Heart right ventricle (tissue), 16 donors: ENCODE measurements at regions not wholly inside any gene's neighbourhood (a gene's known extent, or its start where the extent isn't known, plus 50 kb on each side); places are given as distances from the start of the nearest gene placed in this dataset.
"Not testable (repeated sequence)": the region's sequence is repeated elsewhere in the genome, so short reads cannot be mapped to it uniquely, and the experiment has no call there.

ENCODE experiments used
- ATAC-seq, 8 donors: fragments of 200-7000 bp; cut with Tn5 transposase; one replicate each; pipeline ENCODE4 v1.9.1; 2020; ENCODE audit warnings: mild to moderate bottlenecking in 8 of 8, moderate library complexity in 8 of 8, moderate number of reproducible peaks in 1 of 8
- DNase-seq, 2 donors: peaks; one replicate each; pipeline ENCODE4 v3.0.0-alpha.2; 2020
- H3K27ac ChIP-seq, 10 donors: fragments of 200-600 bp; sonication (generic) in 2 of 10; one replicate each; pipeline versions ENCODE4 v1.5.0 to v1.8.0; 2020 to 2022; ENCODE audit warnings: mild to moderate bottlenecking in 3 of 10
- H3K27me3 ChIP-seq, 7 donors: fragments of 200-600 bp; one replicate each; pipeline ENCODE4 v1.8.0; 2021 to 2022; ENCODE audit warnings: mild to moderate bottlenecking in 2 of 7
- H3K36me3 ChIP-seq, 9 donors: fragments of 200-600 bp; sonication (generic) in 1 of 9; one replicate each; pipeline versions ENCODE4 v1.5.0 to v1.8.0; 2020 to 2022; ENCODE audit warnings: mild to moderate bottlenecking in 2 of 9
- H3K4me1 ChIP-seq, 9 donors: fragments of 200-600 bp; sonication (generic) in 1 of 9; one replicate each; pipeline versions ENCODE4 v1.5.0 to v1.8.0; 2020 to 2022; ENCODE audit warnings: mild to moderate bottlenecking in 4 of 9
- H3K4me3 ChIP-seq, 10 donors: fragments of 200-600 bp; sonication (generic) in 2 of 10; one replicate each; pipeline versions ENCODE4 v1.5.0 to v1.8.0; 2020 to 2022; ENCODE audit warnings: mild to moderate bottlenecking in 7 of 10, moderate library complexity in 2 of 10
- H3K9me3 ChIP-seq, 11 donors: fragments of 200-600 bp in 10 of 11; sonication (generic) in 2 of 11; one replicate each; pipeline versions ENCODE4 v1.5.0 to v1.8.0; 2013 to 2022; ENCODE audit warnings: mild to moderate bottlenecking in 2 of 11, control low read depth in 1 of 11, moderate library complexity in 1 of 11
- CTCF ChIP-seq, 9 donors: fragments of 200-600 bp; sonication (generic) in 2 of 9; IDR thresholded peaks; one replicate each; pipeline versions ENCODE4 v1.5.0 to v1.8.0; 2021 to 2022; ENCODE audit warnings: antibody characterized with exemption in 9 of 9, mild to moderate bottlenecking in 5 of 9, moderate library complexity in 1 of 9
- WGBS, 2 donors: extraction: QIAGEN DNeasy Blood & Tissue Kit; methylation state at CpG; one replicate each; pipeline ENCODE4 v1.1.7; 2013; ENCODE audit warnings: inconsistent platforms in 1 of 2; 5-methylcytosine and 5-hydroxymethylcytosine counted together
- intact Hi-C, 10 donors: fragments of 100-400 bp; cut with DNase I; formaldehyde crosslinking; loops; one replicate each; pipeline versions ENCODE4 v1.11.1 to v1.14.2; 2022
- donor health status: Arrhythmogenic right ventricular cardiomyopathy.
- donor health status: ischemic (EF 13 %, LVEDD 7.1; RV severe dilation, severe dysfunction).
- donor health status: healthy with polysubstance abuse.
- donor health status: DM: no; HTN: yes; CAD: no.
- donor health status: DM: no; HTN: no; CAD: no.
- donor health status: ischemic (EF 25% LVEDD 6.9; RV normal size, moderate dysfunction).
- donor health status: ischemic (EF 25% LVEDD 5.7; RV mildly dilated, moderate dysfunction).
- donor health status: healthy.
- donor health status: DM: yes; HTN: yes; CAD: no.
- donor health status: Ischemic cardiomyopathy.
- donor health status: ischemic (EF 35%, LVEDD 5.7; RV mildly dilated, moderate dysfunction).
- donor health status: nonischemic (EF 11% LVEDD 7.7; RV severe dilation, severe dysfunction).
- donor health status: DM: yes; HTN: yes; CAD: no.
- donor health status: PGD.
- donor health status: ischemic (EF 29% LVEDD 5.4; RV normal size, mild dysfunction).
- donor health status: nonischemic (EF 23%, LVEDD 6.1; RV moderate dilation, normal function).

- no peak for TF ChIP-seq CTCF (IDR thresholded peaks at IDR 0.05)
- WGBS, 2 donors: 86 to 92% methylated on average over 2 of the region's 2 CpGs
- no peak overlapping the region for H3K4me3 ChIP-seq
Observed at GRCh38 chr13:61276401-61276800, 139.2 kb downstream of the PCDH20 start.

GRCh38 chr13:61275736-61276135 lies 139.9 kb downstream of the PCDH20 start:
- TF ChIP-seq CTCF (IDR thresholded peaks at IDR 0.05): no peak
- ATAC-seq: no peak
- 26 to 43% methylated on average over 2 of the region's 2 CpGs for WGBS, 2 donors
- intact Hi-C loops: no loop called here
- H3K27me3 ChIP-seq: no peaks in the 10 kb centered on the region
- H3K4me1 ChIP-seq: no peaks in the 10 kb centered on the region
- DNase-seq: no peak
- no peak overlapping the region for H3K27ac ChIP-seq
- H3K36me3 ChIP-seq: no peaks in the 10 kb centered on the region
- H3K4me3 ChIP-seq: no peak overlapping the region
- H3K9me3 ChIP-seq: peaks cover 0 to 18% (median 5%) of the 10 kb centered on the region in 11 donors

More at GRCh38 chr13:61276401-61276800, 139.2 kb downstream of the PCDH20 start:
- Histone ChIP-seq H3K27ac (no peak overlapping the region), H3K36me3 (no peaks in the 10 kb centered on the region), H3K9me3 (peaks cover 0 to 16% (median 4%) of the 10 kb centered on the region in 11 donors), H3K4me1 (no peaks in the 10 kb centered on the region), H3K27me3 (no peaks in the 10 kb centered on the region)
- DNase-seq (no peak), ATAC-seq (no peak)
- intact Hi-C loops: no loop called here

GRCh38 chr13:61275251-61275650 lies 140.4 kb downstream of the PCDH20 start:
- WGBS, 2 donors: 78 to 88% methylated on average over 5 of the region's 5 CpGs
- Histone ChIP-seq H3K27me3 (no peaks in the 10 kb centered on the region), H3K27ac (no peak overlapping the region), H3K4me1 (no peaks in the 10 kb centered on the region), H3K4me3 (no peak overlapping the region), H3K36me3 (no peaks in the 10 kb centered on the region), H3K9me3 (peaks cover 0 to 23% (median 5%) of the 10 kb centered on the region in 11 donors)
- DNase-seq: no peak
- intact Hi-C loops: no loop called here
- no peak for ATAC-seq
- TF ChIP-seq CTCF (IDR thresholded peaks at IDR 0.05): no peak

- H3K9me3 ChIP-seq: peaks cover 0 to 46% (median 5%) of the 10 kb centered on the region in 11 donors
- H3K4me1 ChIP-seq, ATAC-seq, H3K4me3 ChIP-seq, intact Hi-C loops, H3K27me3 ChIP-seq, H3K36me3 ChIP-seq, H3K27ac ChIP-seq: not testable (repeated sequence)
- DNase-seq: peak in 1 of 2 donors; percentile 4
- 75 to 88% methylated on average over 6 of the region's 6 CpGs for WGBS, 2 donors
Observed at GRCh38 chr13:61266896-61267295, 148.8 kb downstream of the PCDH20 start.

GRCh38 chr13:61261746-61262472 lies 153.7 kb downstream of the PCDH20 start:
- no peaks in the 10 kb centered on the region for H3K27me3 ChIP-seq
- H3K27ac ChIP-seq: no peak overlapping the region
- H3K4me3 ChIP-seq: no peak overlapping the region
- intact Hi-C loops: loop anchor here in 2 of 10 donors (2.0 to 5.0 kb wide), 2 partner anchors 607 to 610 kb away; no protein-coding TSS in a partner anchor
- ATAC-seq: peak in 1 of 8 donors; percentile 45
- no peaks in the 10 kb centered on the region for H3K4me1 ChIP-seq
- H3K9me3 ChIP-seq: no peaks in the 10 kb centered on the region
- H3K36me3 ChIP-seq: no peaks in the 10 kb centered on the region
- DNase-seq: no peak
- 76 to 79% methylated on average over 4 of the region's 4 CpGs for WGBS, 2 donors
- TF ChIP-seq CTCF (IDR thresholded peaks at IDR 0.05): no peak
